T-helper 1 cell (primary cell): ENCODE measurements at regions not wholly inside any gene's neighbourhood (a gene's known extent, or its start where the extent isn't known, plus 50 kb on each side); places are given as distances from the start of the nearest gene placed in this dataset.

Experiments used
- DNase-seq, 5 donors: peaks; one replicate each; pipeline ENCODE4 v3.0.0-alpha.2; 2012 to 2020

- DNase-seq: no peak
Measured at GRCh38 chr2:151156431-151156830, 105.2 kb downstream of the RBM43 start.

- no peak for DNase-seq
Measured at GRCh38 chr2:151153601-151154000, 108.1 kb downstream of the RBM43 start.

- DNase-seq: no peak
Measured at GRCh38 chr2:151150331-151151320, 111.0 kb downstream of the RBM43 start.

- DNase-seq: no peak
Measured at GRCh38 chr2:151138507-151138906, 123.2 kb downstream of the RBM43 start.

GRCh38 chr2:151137526-151137925, 124.1 kb downstream of the RBM43 start:
- no peak for DNase-seq

GRCh38 chr2:151120011-151120410, 141.7 kb downstream of the RBM43 start:
- no peak for DNase-seq

- DNase-seq: no peak
Measured at GRCh38 chr2:151119374-151119773, 142.3 kb downstream of the RBM43 start.

- DNase-seq: no peak
Measured at GRCh38 chr2:151118269-151118668, 143.4 kb downstream of the RBM43 start.

GRCh38 chr2:151114874-151115273, 146.8 kb downstream of the RBM43 start:
- DNase-seq: no peak

- DNase-seq: no peak
Measured at GRCh38 chr2:151113318-151113717, 148.3 kb downstream of the RBM43 start.

GRCh38 chr2:151111599-151112278, 149.9 kb downstream of the RBM43 start:
- no peak for DNase-seq

- no peak for DNase-seq
Measured at GRCh38 chr2:151106805-151107506, 154.7 kb downstream of the RBM43 start.

GRCh38 chr2:151103551-151103950, 158.1 kb downstream of the RBM43 start:
- DNase-seq: no peak

GRCh38 chr2:151102226-151102625, 159.4 kb downstream of the RBM43 start:
- DNase-seq: no peak

- DNase-seq: no peak
Measured at GRCh38 chr2:151098841-151099240, 162.8 kb downstream of the RBM43 start.

GRCh38 chr2:151097895-151098294, 163.8 kb downstream of the RBM43 start:
- DNase-seq: no peak

GRCh38 chr2:151097128-151097527, 164.5 kb downstream of the RBM43 start:
- no peak for DNase-seq

GRCh38 chr2:151096235-151096634, 165.4 kb downstream of the RBM43 start:
- DNase-seq: no peak

GRCh38 chr2:151095463-151095862, 166.2 kb downstream of the RBM43 start:
- no peak for DNase-seq

- no peak for DNase-seq
Measured at GRCh38 chr2:151091583-151091982, 170.1 kb downstream of the RBM43 start.

GRCh38 chr2:151087377-151087776, 174.3 kb downstream of the RBM43 start:
- no peak for DNase-seq

- DNase-seq: no peak
Measured at GRCh38 chr2:151085181-151085611, 176.5 kb downstream of the RBM43 start.
